HFFc6 (cell line): ENCODE measurements at regions not wholly inside any gene's neighbourhood (a gene's known extent, or its start where the extent isn't known, plus 50 kb on each side); places are given as distances from the start of the nearest gene placed in this dataset.
"Not testable (repeated sequence)": the region's sequence is repeated elsewhere in the genome, so short reads cannot be mapped to it uniquely, and the experiment has no call there.

Experiments used
- DNase-seq: peaks from one replicate; pipeline ENCODE4 v3.0.0-alpha.2; 2018
- H3K27ac Mint-ChIP-seq: 2 replicates; pipeline ENCODE4 v1.8.0; 2020; ENCODE audit warnings: mild to moderate bottlenecking, mixed read lengths
- H3K27me3 Mint-ChIP-seq: 2 replicates; pipeline ENCODE4 v1.8.0; 2021; ENCODE audit warnings: mild to moderate bottlenecking, moderate library complexity, mixed read lengths; ENCODE audit not compliant: insufficient read depth
- H3K36me3 Mint-ChIP-seq: 2 replicates; pipeline ENCODE4 v1.8.0; 2021; ENCODE audit warnings: low read depth, mixed read lengths
- H3K4me1 Mint-ChIP-seq: 2 replicates; pipeline ENCODE4 v1.8.0; 2020; ENCODE audit warnings: low read depth, mixed read lengths
- H3K4me3 Mint-ChIP-seq: 2 replicates; pipeline ENCODE4 v1.8.0; 2020; ENCODE audit warnings: mild to moderate bottlenecking, moderate library complexity, mixed read lengths
- H3K9me3 Mint-ChIP-seq: 2 replicates; pipeline ENCODE4 v1.8.0; 2020; ENCODE audit warnings: mild to moderate bottlenecking, mixed read lengths
- TF ChIP-seq, protein P1 (sequence below): fragments of 200-600 bp; sonication (generic); IDR thresholded peaks from 2 replicates; pipeline ENCODE4 v1.5.0; 2021; ENCODE audit warnings: antibody characterized with exemption, mild to moderate bottlenecking

DNA sequence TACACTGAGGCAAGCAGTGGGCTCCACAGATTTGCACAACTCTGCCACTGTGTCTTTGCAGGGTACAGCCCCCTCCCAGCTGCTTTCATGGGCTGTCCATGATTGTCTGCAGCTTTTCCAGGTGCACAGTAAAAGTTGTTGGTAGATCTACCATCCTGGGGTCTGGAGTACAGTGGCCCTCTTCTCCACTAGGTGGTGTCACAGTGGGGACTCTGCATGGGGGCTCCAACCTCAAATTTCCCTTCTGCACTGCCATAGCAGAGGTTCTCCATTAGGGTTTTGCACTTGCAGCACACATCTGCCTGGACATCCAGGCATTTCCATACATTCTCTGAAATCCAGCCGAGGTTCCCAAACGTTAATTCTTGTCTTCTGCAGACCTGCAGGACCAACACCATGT, 1002.3 kb downstream of the FAM133A start:
- Mint-ChIP-seq H3K4me1 (no peaks in the 10 kb centered on the region), H3K9me3 (peaks cover 16% of the 10 kb centered on the region), H3K27me3 (no peaks in the 10 kb centered on the region), H3K36me3 (peaks cover 5% of the 10 kb centered on the region; the same call in 1 of the 2 replicates), H3K4me3 (no peak overlapping the region), H3K27ac (no peak overlapping the region)
- TF ChIP-seq, protein P1, sequence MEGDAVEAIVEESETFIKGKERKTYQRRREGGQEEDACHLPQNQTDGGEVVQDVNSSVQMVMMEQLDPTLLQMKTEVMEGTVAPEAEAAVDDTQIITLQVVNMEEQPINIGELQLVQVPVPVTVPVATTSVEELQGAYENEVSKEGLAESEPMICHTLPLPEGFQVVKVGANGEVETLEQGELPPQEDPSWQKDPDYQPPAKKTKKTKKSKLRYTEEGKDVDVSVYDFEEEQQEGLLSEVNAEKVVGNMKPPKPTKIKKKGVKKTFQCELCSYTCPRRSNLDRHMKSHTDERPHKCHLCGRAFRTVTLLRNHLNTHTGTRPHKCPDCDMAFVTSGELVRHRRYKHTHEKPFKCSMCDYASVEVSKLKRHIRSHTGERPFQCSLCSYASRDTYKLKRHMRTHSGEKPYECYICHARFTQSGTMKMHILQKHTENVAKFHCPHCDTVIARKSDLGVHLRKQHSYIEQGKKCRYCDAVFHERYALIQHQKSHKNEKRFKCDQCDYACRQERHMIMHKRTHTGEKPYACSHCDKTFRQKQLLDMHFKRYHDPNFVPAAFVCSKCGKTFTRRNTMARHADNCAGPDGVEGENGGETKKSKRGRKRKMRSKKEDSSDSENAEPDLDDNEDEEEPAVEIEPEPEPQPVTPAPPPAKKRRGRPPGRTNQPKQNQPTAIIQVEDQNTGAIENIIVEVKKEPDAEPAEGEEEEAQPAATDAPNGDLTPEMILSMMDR = no peak
- no peak for DNase-seq

DNA sequence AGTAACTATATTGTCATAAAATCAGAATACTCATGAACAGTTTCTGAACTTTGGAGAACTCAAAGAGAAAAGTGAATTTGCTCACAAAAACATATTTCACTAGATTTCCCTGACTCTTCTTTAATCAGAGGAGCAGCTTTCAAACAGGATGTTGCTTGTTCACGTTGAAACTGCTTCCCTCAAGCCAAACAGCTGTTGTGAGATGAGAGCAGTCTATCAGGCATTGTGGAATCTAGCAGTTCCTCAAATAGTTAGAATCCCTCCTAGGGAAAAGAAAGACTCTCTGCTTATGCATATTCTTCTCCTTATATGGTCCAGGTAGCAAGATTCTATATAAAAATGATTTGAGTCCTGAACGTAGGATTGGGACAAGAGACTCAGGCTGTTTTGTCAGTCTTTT, 1012.1 kb downstream of the FAM133A start:
- no peaks in the 10 kb centered on the region for H3K4me1 Mint-ChIP-seq
- no peak for DNase-seq
- no peak overlapping the region for H3K27ac Mint-ChIP-seq
- TF ChIP-seq, protein P1 = no peak
- no peak overlapping the region for H3K4me3 Mint-ChIP-seq
- peaks cover 9% of the 10 kb centered on the region for H3K9me3 Mint-ChIP-seq
- peaks cover 2% of the 10 kb centered on the region; the same call in 1 of the 2 replicates for H3K27me3 Mint-ChIP-seq
- no peaks in the 10 kb centered on the region for H3K36me3 Mint-ChIP-seq

DNA sequence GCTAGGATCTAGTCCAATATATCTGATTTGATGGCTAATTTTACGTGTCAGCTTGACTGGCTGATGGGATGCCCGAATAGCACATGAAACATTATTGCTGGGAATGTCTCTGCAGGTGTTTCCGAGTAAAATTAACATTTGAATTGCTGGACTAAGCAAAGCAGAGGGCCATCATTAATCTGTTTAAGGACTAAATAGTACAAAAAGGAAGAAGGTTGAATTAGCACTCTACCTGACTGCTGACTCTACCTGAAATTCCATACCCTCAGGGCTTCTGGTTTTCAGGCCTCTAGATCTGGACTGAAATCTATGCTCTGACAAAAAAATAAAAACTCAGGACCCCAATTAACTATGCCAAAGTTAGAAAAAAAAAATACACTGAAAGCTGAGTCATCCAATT, 1021.9 kb downstream of the FAM133A start:
- no peak overlapping the region for H3K27ac Mint-ChIP-seq
- TF ChIP-seq, protein P1 = no peak

DNA sequence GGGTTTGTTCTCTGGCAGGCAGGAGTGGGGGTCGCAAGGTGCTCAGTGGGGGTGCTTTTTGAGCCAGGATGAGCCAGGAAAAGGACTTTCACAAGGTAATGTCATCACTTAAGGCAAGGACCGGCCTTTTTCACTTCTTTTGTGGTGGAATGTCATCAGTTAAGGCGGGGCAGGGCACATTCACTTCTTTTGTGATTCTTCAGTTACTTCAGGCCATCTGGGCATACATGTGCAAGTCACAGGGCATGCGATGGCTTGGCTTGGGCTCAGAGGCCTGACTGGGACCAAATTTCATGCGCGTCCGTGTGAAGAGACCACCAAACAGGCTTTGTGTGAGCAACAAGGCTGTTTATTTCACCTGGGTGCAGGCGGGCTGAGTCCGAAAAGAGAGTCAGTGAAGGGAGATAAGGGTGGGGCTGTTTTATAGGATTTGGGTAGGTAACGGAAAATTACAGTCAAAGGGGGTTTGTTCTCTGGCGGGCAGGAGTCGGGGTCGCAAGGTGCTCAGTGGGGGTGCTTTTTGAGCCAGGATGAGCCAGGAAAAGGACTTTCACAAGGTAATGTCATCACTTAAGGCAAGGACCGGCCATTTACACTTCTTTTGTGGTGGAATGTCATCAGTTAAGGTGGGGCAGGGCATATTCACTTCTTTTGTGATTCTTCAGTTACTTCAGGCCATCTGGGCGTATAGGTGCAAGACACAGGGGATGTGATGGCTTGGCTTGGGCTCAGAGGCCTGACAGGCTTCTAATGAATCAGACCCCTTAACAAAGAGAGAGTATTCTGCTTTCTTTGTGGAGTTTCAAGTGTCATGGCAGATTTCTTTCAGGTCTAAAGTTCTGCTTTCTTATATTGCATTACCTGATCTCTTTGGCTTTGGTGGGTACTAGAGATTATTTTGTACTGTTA, 1030.6 kb downstream of the FAM133A start:
- not testable (repeated sequence) for H3K9me3 Mint-ChIP-seq, H3K4me3 Mint-ChIP-seq, H3K4me1 Mint-ChIP-seq, H3K27me3 Mint-ChIP-seq, DNase-seq, H3K27ac Mint-ChIP-seq, H3K36me3 Mint-ChIP-seq

More for the DNA sequence above, 1021.9 kb downstream of the FAM133A start:
- Mint-ChIP-seq H3K36me3 (no peaks in the 10 kb centered on the region), H3K27me3 (peaks cover 1% of the 10 kb centered on the region; the same call in 1 of the 2 replicates), H3K9me3 (peaks cover 8% of the 10 kb centered on the region; the same call in 1 of the 2 replicates), H3K4me3 (no peak overlapping the region), H3K4me1 (no peaks in the 10 kb centered on the region)
- no peak for DNase-seq

DNA sequence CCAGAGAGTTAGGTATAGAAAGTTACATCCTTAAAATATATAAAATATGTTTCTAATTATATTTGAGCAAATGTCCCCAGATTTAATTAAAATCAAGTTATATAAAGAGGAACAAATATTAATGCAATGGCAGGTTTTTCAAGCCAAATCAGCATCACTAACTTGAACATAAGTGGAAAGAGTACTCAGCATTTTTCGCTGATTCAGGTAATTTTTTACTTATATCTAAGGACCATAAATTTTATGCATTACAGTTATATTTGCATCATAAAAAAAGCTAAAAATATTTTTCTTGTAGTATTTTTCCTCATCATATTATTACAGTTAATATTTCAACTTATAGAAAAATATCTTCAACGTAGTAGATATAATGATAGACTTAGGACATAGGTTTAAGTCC, 1047.4 kb downstream of the FAM133A start:
- no peak for DNase-seq
- TF ChIP-seq, protein P1 = no peak
- H3K27me3 Mint-ChIP-seq = no peaks in the 10 kb centered on the region
- no peak overlapping the region for H3K27ac Mint-ChIP-seq
- H3K9me3 Mint-ChIP-seq = no peaks in the 10 kb centered on the region; the same call in 1 of the 2 replicates
- H3K4me1 Mint-ChIP-seq = no peaks in the 10 kb centered on the region
- H3K4me3 Mint-ChIP-seq = no peak overlapping the region
- H3K36me3 Mint-ChIP-seq = no peaks in the 10 kb centered on the region

DNA sequence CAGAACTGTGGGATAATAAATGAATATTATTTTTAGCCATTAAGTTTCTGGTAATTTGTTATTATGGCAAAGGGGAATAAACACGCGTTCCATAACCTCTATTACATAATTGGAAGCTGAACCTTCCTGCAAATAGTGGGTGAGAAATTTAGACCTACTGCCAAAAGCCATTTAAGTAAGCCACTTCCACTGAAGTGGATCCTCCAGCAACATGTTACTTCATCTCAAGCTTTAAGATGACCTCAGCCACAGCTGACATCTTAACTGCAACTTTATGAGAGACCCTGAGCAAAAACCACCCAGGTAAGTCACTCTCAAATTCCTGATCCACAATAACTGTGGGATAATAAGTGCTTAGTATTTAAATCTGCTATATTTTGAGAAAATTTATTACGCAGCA, 1048.6 kb downstream of the FAM133A start:
- DNase-seq = no peak
- H3K4me3 Mint-ChIP-seq = no peak overlapping the region
- no peaks in the 10 kb centered on the region for H3K27me3 Mint-ChIP-seq
- no peaks in the 10 kb centered on the region for H3K4me1 Mint-ChIP-seq
- TF ChIP-seq, protein P1 = no peak
- H3K27ac Mint-ChIP-seq = no peak overlapping the region
- H3K9me3 Mint-ChIP-seq = peaks cover under 1% of the 10 kb centered on the region; the same call in 1 of the 2 replicates
- H3K36me3 Mint-ChIP-seq = no peaks in the 10 kb centered on the region
